ENCODE measurements at regions not wholly inside any gene's neighbourhood (a gene's known extent, or its start where the extent isn't known, plus 50 kb on each side); places are given as distances from the start of the nearest gene placed in this dataset.

GRCh38 chr16:9415545-9415944 is 324.1 kb downstream of the HAPSTR1 start:
- no peaks in the 10 kb centered on the region for H3K9me1 ChIP-seq (ENCODE audit: control insufficient read depth, insufficient read depth, low read length)
- H2AFZ ChIP-seq (ENCODE audit: low read depth, low read length) = no peak overlapping the region
- H3K4me2 ChIP-seq (ENCODE audit: insufficient read depth, low read length) = no peak overlapping the region
- H3K27ac ChIP-seq (ENCODE audit: extremely low read depth, low read depth, low read length) = no peak overlapping the region
- DNase-seq (ENCODE audit: extremely low read depth in 1 of 4, low spot score in 3 of 4) (peak in 1 of 4 experiments; percentile 3), ATAC-seq (no peak), FAIRE-seq (no peak)
- H3K4me1 ChIP-seq (replicated peaks in 1 of 2; ENCODE audit: control insufficient read depth in 2 of 2, insufficient read depth in 2 of 2, low read length in 2 of 2) = no peaks in the 10 kb centered on the region
- no peaks in the 10 kb centered on the region; a peak in 1 of 5 replicates for H3K27me3 ChIP-seq (ENCODE audit: control insufficient read depth in 2 of 2, insufficient read depth in 2 of 2, low read length in 2 of 2)
- TF ChIP-seq ZNF444 (CRISPR knock-in tag; IDR thresholded peaks at IDR 0.05) = no peak
- no peak for TF ChIP-seq ZNF778 (CRISPR knock-in tag; IDR thresholded peaks at IDR 0.05)
- TF ChIP-seq RAD21 (CRISPR knock-in tag; conservative IDR thresholded peaks at IDR 0.05 in 1 of 2, IDR thresholded peaks at IDR 0.05 in 1 of 2) = 0 out of 4 replicates have a peak, but pooled peaks of 1 of the 2 experiments have one; percentile 9
- no peaks in the 10 kb centered on the region for H3K9me3 ChIP-seq (replicated peaks; ENCODE audit: control insufficient read depth, insufficient read depth, low read depth, low read length)
- ChIA-PET POLR2A (no interaction called here), CTCF (ENCODE audit: low intra/inter-chr PET ratio) (no interaction called here)
- in situ Hi-C loops (cut with MboI) (no loop called here), intact Hi-C loops (cut with micrococcal nuclease) (no loop called here)
- H3K79me2 ChIP-seq (ENCODE audit: control insufficient read depth, insufficient read depth, low read length) = no peaks in the 10 kb centered on the region
- no peak overlapping the region for H3K9ac ChIP-seq (ENCODE audit: insufficient read depth in 1 of 2, low read depth in 2 of 2, low read length in 2 of 2)
- 0% methylated on average over 4 of the region's 4 CpGs for WGBS (ENCODE audit: insufficient coverage, low coverage, missing lambda C conversion rate)
- no peaks in the 10 kb centered on the region for H3K36me3 ChIP-seq (ENCODE audit: control insufficient read depth, insufficient read depth, low read length)
- BruUV-seq (replicated peaks) = no TSS peak
- H3K4me3 ChIP-seq = no peak overlapping the region
- no peaks in the 10 kb centered on the region for H4K20me1 ChIP-seq (replicated peaks; ENCODE audit: control insufficient read depth, insufficient read depth, low read length)

- ATAC-seq = no peak
- CTCF ChIA-PET (ENCODE audit: low intra/inter-chr PET ratio) = no interaction called here
These were observed 326.5 kb downstream of the HAPSTR1 start for GRCh38 chr16:9417898-9418297.

More at GRCh38 chr16:9417898-9418297, 326.5 kb downstream of the HAPSTR1 start:
- H2AFZ ChIP-seq (ENCODE audit: low read depth, low read length) = no peak overlapping the region
- in situ Hi-C loops (cut with MboI) = no loop called here
- 0% methylated on average over 2 of the region's 2 CpGs for WGBS (ENCODE audit: insufficient coverage, low coverage, missing lambda C conversion rate)
- H3K9ac ChIP-seq (ENCODE audit: insufficient read depth in 1 of 2, low read depth in 2 of 2, low read length in 2 of 2) = no peak overlapping the region
- H3K4me3 ChIP-seq = no peak overlapping the region
- H3K9me3 ChIP-seq (replicated peaks; ENCODE audit: control insufficient read depth, insufficient read depth, low read depth, low read length) = no peaks in the 10 kb centered on the region
- no peak overlapping the region for H3K27ac ChIP-seq (ENCODE audit: extremely low read depth, low read depth, low read length)
- intact Hi-C loops (cut with micrococcal nuclease) = no loop called here
- TF ChIP-seq MTA1 (IDR thresholded peaks at IDR 0.05; ENCODE audit: borderline replicate concordance) (no peak), ZNF316 (IDR thresholded peaks at IDR 0.05) (peak; percentile 36; the same call in 1 of the 2 replicates)
- H3K9me1 ChIP-seq (ENCODE audit: control insufficient read depth, insufficient read depth, low read length) = no peaks in the 10 kb centered on the region
- DNase-seq (ENCODE audit: extremely low read depth in 1 of 4, low spot score in 3 of 4) = no peak
- H4K20me1 ChIP-seq (replicated peaks; ENCODE audit: control insufficient read depth, insufficient read depth, low read length) = no peaks in the 10 kb centered on the region
- POLR2A ChIA-PET = no interaction called here
- H3K79me2 ChIP-seq (ENCODE audit: control insufficient read depth, insufficient read depth, low read length) = no peaks in the 10 kb centered on the region
- no TSS peak for BruUV-seq (replicated peaks)
- no peaks in the 10 kb centered on the region for H3K36me3 ChIP-seq (ENCODE audit: control insufficient read depth, insufficient read depth, low read length)
- H3K4me1 ChIP-seq (replicated peaks in 1 of 2; ENCODE audit: control insufficient read depth in 2 of 2, insufficient read depth in 2 of 2, low read length in 2 of 2) = no peaks in the 10 kb centered on the region
- no peak overlapping the region for H3K4me2 ChIP-seq (ENCODE audit: insufficient read depth, low read length)
- FAIRE-seq = no peak
- no peaks in the 10 kb centered on the region; a peak in 1 of 5 replicates for H3K27me3 ChIP-seq (ENCODE audit: control insufficient read depth in 2 of 2, insufficient read depth in 2 of 2, low read length in 2 of 2)
